H9 (cell line): ENCODE measurements at regions not wholly inside any gene's neighbourhood (a gene's known extent, or its start where the extent isn't known, plus 50 kb on each side); places are given as distances from the start of the nearest gene placed in this dataset.
"Not testable (repeated sequence)": the region's sequence is repeated elsewhere in the genome, so short reads cannot be mapped to it uniquely, and the experiment has no call there.

Experiments used
- DNase-seq: peaks from one replicate; pipeline ENCODE4 v3.0.0-alpha.2; 2017
- H2AFZ ChIP-seq: one replicate; pipeline ENCODE4 v1.6.1; 2013; ENCODE audit warnings: mild to moderate bottlenecking, low read length, control low read depth, moderate library complexity
- H2AK5ac ChIP-seq: 2 replicates; pipeline ENCODE4 v1.6.1; 2013; ENCODE audit warnings: low read length, control low read depth, mixed read lengths; ENCODE audit not compliant: insufficient read length
- H2BK120ac ChIP-seq: one replicate; pipeline ENCODE4 v1.6.1; 2013; ENCODE audit warnings: low read depth, mild to moderate bottlenecking, low read length, control low read depth, inconsistent platforms; ENCODE audit not compliant: poor library complexity, severe bottlenecking
- H2BK12ac ChIP-seq: 2 replicates; pipeline ENCODE4 v1.6.1; 2013; ENCODE audit warnings: low read length, control low read depth, mixed read lengths, low read depth; ENCODE audit not compliant: insufficient read length
- H2BK15ac ChIP-seq: 2 replicates; pipeline ENCODE4 v1.6.1; 2013; ENCODE audit warnings: low read depth, low read length, control low read depth
- H2BK20ac ChIP-seq: one replicate; pipeline ENCODE4 v1.6.1; 2013; ENCODE audit warnings: low read depth, mild to moderate bottlenecking, low read length, control low read depth, inconsistent platforms; ENCODE audit not compliant: poor library complexity, severe bottlenecking
- H2BK5ac ChIP-seq: 2 replicates; pipeline ENCODE4 v1.6.1; 2013; ENCODE audit warnings: low read length, control low read depth, mixed read lengths; ENCODE audit not compliant: insufficient read length
- H3K14ac ChIP-seq: 2 replicates; pipeline ENCODE4 v1.6.1; 2013; ENCODE audit warnings: low read length, control low read depth; ENCODE audit not compliant: insufficient read depth
- H3K18ac ChIP-seq: 2 replicates; pipeline ENCODE4 v1.6.1; 2013; ENCODE audit warnings: low read depth, mild to moderate bottlenecking, mixed read lengths, low read length, control low read depth; ENCODE audit not compliant: insufficient read length
- H3K23ac ChIP-seq: 2 replicates; pipeline ENCODE4 v1.6.1; 2013; ENCODE audit warnings: low read length, control low read depth, mixed read lengths, low read depth; ENCODE audit not compliant: insufficient read length
- H3K23me2 ChIP-seq: 2 replicates; pipeline ENCODE4 v1.6.1; 2013; ENCODE audit warnings: low read depth, mild to moderate bottlenecking, mixed read lengths, low read length, control low read depth; ENCODE audit not compliant: insufficient read length, poor library complexity, severe bottlenecking
- H3K27ac ChIP-seq: 2 replicates; pipeline ENCODE4 v1.5.1; 2013; ENCODE audit warnings: low read length, control low read depth, mixed read lengths, low read depth; ENCODE audit not compliant: insufficient read length
- H3K27me3 ChIP-seq: 2 replicates; pipeline ENCODE4 v1.6.1; 2013; ENCODE audit warnings: low read length, control low read depth, inconsistent platforms; ENCODE audit not compliant: insufficient read depth
- H3K4ac ChIP-seq: 2 replicates; pipeline ENCODE4 v1.6.1; 2013; ENCODE audit warnings: low read depth, mild to moderate bottlenecking, control low read depth, inconsistent platforms, low read length, moderate library complexity
- H3K4me1 ChIP-seq: 2 replicates; pipeline ENCODE4 v1.6.1; 2013; ENCODE audit warnings: low read length, control low read depth, inconsistent platforms; ENCODE audit not compliant: insufficient read depth
- H3K4me2 ChIP-seq: 2 replicates; pipeline ENCODE4 v1.6.1; 2013; ENCODE audit warnings: low read length, control low read depth, mixed read lengths; ENCODE audit not compliant: insufficient read length, insufficient read depth
- H3K56ac ChIP-seq: 2 replicates; pipeline ENCODE4 v1.6.1; 2013; ENCODE audit warnings: low read depth, mild to moderate bottlenecking, mixed read lengths, low read length, control low read depth; ENCODE audit not compliant: insufficient read length
- H3K79me1 ChIP-seq: 2 replicates; pipeline ENCODE4 v1.6.1; 2013; ENCODE audit warnings: low read depth, mild to moderate bottlenecking, moderate library complexity, low read length, control low read depth, inconsistent platforms; ENCODE audit not compliant: insufficient read depth, poor library complexity, severe bottlenecking
- H3K79me2 ChIP-seq: 2 replicates; pipeline ENCODE4 v1.6.1; 2013; ENCODE audit warnings: low read length, control low read depth, inconsistent platforms; ENCODE audit not compliant: insufficient read depth
- H3K9ac ChIP-seq: 2 replicates; pipeline ENCODE4 v1.6.1; 2013; ENCODE audit warnings: low read length, control low read depth, mixed read lengths; ENCODE audit not compliant: insufficient read length; ENCODE audit errors: extremely low read depth
- H3K9me3 ChIP-seq: one replicate; pipeline ENCODE4 v1.6.1; 2013; ENCODE audit warnings: low read depth, low read length, inconsistent platforms; ENCODE audit not compliant: control insufficient read depth
- H3T11ph ChIP-seq: one replicate; pipeline ENCODE4 v1.6.1; 2013; ENCODE audit warnings: mild to moderate bottlenecking, low read length, control low read depth, inconsistent platforms
- H4K20me1 ChIP-seq: one replicate; pipeline ENCODE4 v1.6.1; 2013; ENCODE audit not compliant: control insufficient read depth, insufficient read length, insufficient read depth
- H4K5ac ChIP-seq: 2 replicates; pipeline ENCODE4 v1.6.1; 2013; ENCODE audit warnings: low read depth, mild to moderate bottlenecking, mixed read lengths, low read length, control low read depth; ENCODE audit not compliant: insufficient read length
- H4K8ac ChIP-seq: replicated peaks from 2 replicates; pipeline ENCODE4 v1.6.1; 2013; ENCODE audit warnings: low read length, control low read depth, mixed read lengths, low read depth; ENCODE audit not compliant: insufficient read length
- H4K91ac ChIP-seq: 2 replicates; pipeline ENCODE4 v1.6.1; 2013; ENCODE audit warnings: low read depth, mild to moderate bottlenecking, moderate library complexity, mixed read lengths, low read length, control low read depth; ENCODE audit not compliant: insufficient read length
- H3K27ac Mint-ChIP-seq, 3 experiments: 2 replicates in 2 of 3; 3 replicates in 1 of 3; pipeline ENCODE4 v1.8.0; 2020 to 2021; ENCODE audit warnings: mixed read lengths in 3 of 3, mild to moderate bottlenecking in 1 of 3, moderate library complexity in 1 of 3
- H3K27me3 Mint-ChIP-seq: 2 replicates; pipeline ENCODE4 v1.8.0; 2021; ENCODE audit warnings: low read depth, mild to moderate bottlenecking, moderate library complexity, mixed read lengths
- H3K36me3 Mint-ChIP-seq, 3 experiments: 2 replicates in 2 of 3; 3 replicates in 1 of 3; pipeline ENCODE4 v1.8.0; 2020 to 2021; ENCODE audit warnings: low read depth in 3 of 3, mixed read lengths in 3 of 3; ENCODE audit not compliant: insufficient read depth in 1 of 3
- H3K4me1 Mint-ChIP-seq, 2 experiments: 2 replicates each; pipeline ENCODE4 v1.8.0; 2020; ENCODE audit warnings: mixed read lengths in 2 of 2
- H3K4me3 Mint-ChIP-seq, 2 experiments: 2 replicates in 1 of 2; 3 replicates in 1 of 2; pipeline ENCODE4 v1.8.0; 2020 to 2021; ENCODE audit warnings: mild to moderate bottlenecking in 2 of 2, mixed read lengths in 2 of 2, moderate library complexity in 1 of 2
- H3K9me3 Mint-ChIP-seq, 2 experiments: 2 replicates in 1 of 2; 3 replicates in 1 of 2; pipeline ENCODE4 v1.8.0; 2020; ENCODE audit warnings: mild to moderate bottlenecking in 2 of 2, mixed read lengths in 2 of 2, moderate library complexity in 1 of 2
- WGBS: extraction: QIAGEN DNeasy Blood & Tissue Kit; methylation state at CpG from one replicate; pipeline ENCODE4 v1.1.7; 2013; ENCODE audit warnings: missing lambda C conversion rate, low lambda C conversion rate, mixed read lengths; ENCODE audit not compliant: insufficient read length; ENCODE audit errors: extremely low coverage; 5-methylcytosine and 5-hydroxymethylcytosine counted together
- TF ChIP-seq, protein P1 (sequence below): fragments of 200-600 bp; sonication (generic); conservative IDR thresholded peaks from 3 replicates; pipeline ENCODE4 v1.8.0; 2021; ENCODE audit warnings: antibody characterized with exemption, mild to moderate bottlenecking

DNA sequence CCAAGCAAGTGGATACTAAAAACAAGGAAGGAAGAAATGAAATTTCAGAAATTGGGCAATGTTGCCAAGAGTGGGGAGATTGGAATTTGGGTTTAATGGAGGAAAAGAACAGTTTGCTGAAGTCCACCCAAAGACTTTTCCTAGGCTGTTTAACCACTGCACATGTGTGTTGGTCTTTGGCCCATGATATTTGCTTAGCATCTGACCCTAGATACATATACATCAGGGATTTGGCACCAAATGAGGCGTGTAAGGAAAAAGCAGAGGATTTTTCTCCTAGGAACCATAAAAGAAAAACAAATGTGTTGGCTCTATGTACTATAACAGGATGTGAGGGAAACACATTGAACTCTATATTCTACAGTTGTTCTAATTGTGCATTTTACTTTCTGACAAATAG is 80.7 kb upstream of the CD28 start:
- no peaks in the 10 kb centered on the region for H3K79me2 ChIP-seq
- H3K9ac ChIP-seq = no peak overlapping the region
- Mint-ChIP-seq H3K27me3 (no peaks in the 10 kb centered on the region), H3K4me3 (no peak overlapping the region), H3K9me3 (no peaks in the 10 kb centered on the region; a peak in 1 of 5 replicates), H3K36me3 (no peaks in the 10 kb centered on the region), H3K27ac (no peak overlapping the region), H3K4me1 (no peaks in the 10 kb centered on the region)
- H4K20me1 ChIP-seq = no peaks in the 10 kb centered on the region
- WGBS = no CpG with 5 or more reads among the region's 1 CpG
- TF ChIP-seq, protein P1, sequence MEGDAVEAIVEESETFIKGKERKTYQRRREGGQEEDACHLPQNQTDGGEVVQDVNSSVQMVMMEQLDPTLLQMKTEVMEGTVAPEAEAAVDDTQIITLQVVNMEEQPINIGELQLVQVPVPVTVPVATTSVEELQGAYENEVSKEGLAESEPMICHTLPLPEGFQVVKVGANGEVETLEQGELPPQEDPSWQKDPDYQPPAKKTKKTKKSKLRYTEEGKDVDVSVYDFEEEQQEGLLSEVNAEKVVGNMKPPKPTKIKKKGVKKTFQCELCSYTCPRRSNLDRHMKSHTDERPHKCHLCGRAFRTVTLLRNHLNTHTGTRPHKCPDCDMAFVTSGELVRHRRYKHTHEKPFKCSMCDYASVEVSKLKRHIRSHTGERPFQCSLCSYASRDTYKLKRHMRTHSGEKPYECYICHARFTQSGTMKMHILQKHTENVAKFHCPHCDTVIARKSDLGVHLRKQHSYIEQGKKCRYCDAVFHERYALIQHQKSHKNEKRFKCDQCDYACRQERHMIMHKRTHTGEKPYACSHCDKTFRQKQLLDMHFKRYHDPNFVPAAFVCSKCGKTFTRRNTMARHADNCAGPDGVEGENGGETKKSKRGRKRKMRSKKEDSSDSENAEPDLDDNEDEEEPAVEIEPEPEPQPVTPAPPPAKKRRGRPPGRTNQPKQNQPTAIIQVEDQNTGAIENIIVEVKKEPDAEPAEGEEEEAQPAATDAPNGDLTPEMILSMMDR = no peak
- no peak overlapping the region for H4K8ac ChIP-seq
- H3K9me3 ChIP-seq = no peaks in the 10 kb centered on the region
- H3K79me1 ChIP-seq = no peaks in the 10 kb centered on the region
- no peaks in the 10 kb centered on the region for H3K23me2 ChIP-seq
- no peak overlapping the region for H3T11ph ChIP-seq
- H3K23ac ChIP-seq = no peak overlapping the region
- H3K27ac ChIP-seq = no peak overlapping the region
- no peak overlapping the region for H2BK15ac ChIP-seq
- no peak overlapping the region for H3K56ac ChIP-seq
- H2BK120ac ChIP-seq = no peak overlapping the region
- H3K27me3 ChIP-seq = peaks cover 2% of the 10 kb centered on the region; the same call in 1 of the 2 replicates
- H2BK12ac ChIP-seq = no peak overlapping the region
- H4K91ac ChIP-seq = no peak overlapping the region
- H3K4ac ChIP-seq = no peak overlapping the region
- H3K18ac ChIP-seq = no peak overlapping the region
- no peak overlapping the region for H4K5ac ChIP-seq
- H3K14ac ChIP-seq = no peak overlapping the region
- no peak for DNase-seq
- H2BK20ac ChIP-seq = no peak overlapping the region
- no peak overlapping the region for H2AK5ac ChIP-seq
- H3K4me1 ChIP-seq = no peaks in the 10 kb centered on the region
- H2AFZ ChIP-seq = no peak overlapping the region
- H2BK5ac ChIP-seq = no peak overlapping the region
- no peak overlapping the region for H3K4me2 ChIP-seq

DNA sequence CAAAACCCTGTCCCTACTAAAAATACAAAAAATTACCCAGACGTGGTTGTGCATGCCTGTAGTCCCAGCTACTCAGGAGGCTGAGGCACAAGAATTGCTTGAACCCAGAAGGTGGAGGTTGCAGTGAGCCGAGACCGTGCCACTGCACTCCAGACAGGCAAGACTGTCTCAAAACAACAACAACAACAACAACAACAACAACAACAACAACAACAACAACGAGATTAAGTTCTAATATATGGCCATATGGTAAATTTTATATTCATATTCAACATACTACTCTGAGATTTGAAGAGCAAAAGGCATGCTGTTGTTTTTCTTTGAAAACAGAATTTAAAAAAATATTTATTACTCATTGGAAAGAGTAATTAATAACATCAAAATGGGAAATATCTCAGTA is 80.2 kb upstream of the CD28 start:
- not testable (repeated sequence) for H3K79me2 ChIP-seq, H2AK5ac ChIP-seq, H3K9me3 ChIP-seq, H3K4ac ChIP-seq, H3K4me1 Mint-ChIP-seq, H3K14ac ChIP-seq, H3K18ac ChIP-seq, H2BK120ac ChIP-seq, H3K4me3 Mint-ChIP-seq, H2BK5ac ChIP-seq, H3K36me3 Mint-ChIP-seq, H2AFZ ChIP-seq, H3K27ac Mint-ChIP-seq, H4K20me1 ChIP-seq, H3K4me1 ChIP-seq, H3K9me3 Mint-ChIP-seq, H3K56ac ChIP-seq, H3K9ac ChIP-seq, H4K5ac ChIP-seq, H2BK12ac ChIP-seq, H4K91ac ChIP-seq, H3K4me2 ChIP-seq, H3T11ph ChIP-seq, H3K27me3 Mint-ChIP-seq, H3K79me1 ChIP-seq, H2BK20ac ChIP-seq, DNase-seq, H3K23ac ChIP-seq, H3K23me2 ChIP-seq, H2BK15ac ChIP-seq, H3K27me3 ChIP-seq, H3K27ac ChIP-seq, H4K8ac ChIP-seq
- WGBS = no CpG with 5 or more reads among the region's 4 CpGs
